HEK293 (cell line): ENCODE measurements at regions not wholly inside any gene's neighbourhood (a gene's known extent, or its start where the extent isn't known, plus 50 kb on each side); places are given as distances from the start of the nearest gene placed in this dataset.

ENCODE experiments used
- CTCF ChIA-PET: fragments of 350-600 bp; formaldehyde crosslinking; extraction: SDS; loops from one replicate; lab custom pipeline; 2021; ENCODE audit warnings: antibody characterized with exemption; lab: Yijun Ruan, JAX
- POLR2A ChIA-PET: fragments of 300-600 bp; formaldehyde crosslinking; extraction: SDS; loops from one replicate; lab custom pipeline; 2020; ENCODE audit warnings: antibody characterized with exemption, inconsistent platforms; lab: Yijun Ruan, JAX
- H3K27ac ChIP-seq: fragments of 200-500 bp; sonication (Bioruptor generic); 2 replicates; pipeline ENCODE4 v1.5.1; 2014; ENCODE audit warnings: low read depth, low read length, control low read depth, inconsistent platforms; ENCODE audit errors: extremely low read depth
- H3K36me3 ChIP-seq, 2 experiments: fragments of 200-500 bp in 1 of 2; sonication (Bioruptor generic) in 1 of 2; 1 replicate in 1 of 2; 2 replicates in 1 of 2; pipeline ENCODE4 v1.5.1; 2014 to 2017; ENCODE audit warnings: inconsistent platforms in 2 of 2, low read length in 2 of 2; ENCODE audit not compliant: control insufficient read depth in 2 of 2, insufficient read depth in 1 of 2
- H3K4me1 ChIP-seq: fragments of 200-500 bp; sonication (Bioruptor generic); 2 replicates; pipeline ENCODE4 v1.5.1; 2014; ENCODE audit warnings: mild to moderate bottlenecking, low read length, inconsistent platforms; ENCODE audit not compliant: control insufficient read depth, insufficient read depth
- H3K4me3 ChIP-seq: 2 replicates; pipeline ENCODE4 v1.5.1; 2011; ENCODE audit warnings: low read depth, mild to moderate bottlenecking, control low read depth, low read length, moderate library complexity
- H3K9me3 ChIP-seq: fragments of 200-500 bp; sonication (Bioruptor generic); 2 replicates; pipeline ENCODE4 v1.5.1; 2014; ENCODE audit warnings: low read depth, low read length, inconsistent platforms; ENCODE audit not compliant: control insufficient read depth, insufficient read depth
- KLF16 ChIP-seq: fragments of 450-650 bp; formaldehyde crosslinking; IDR thresholded peaks from 2 replicates; pipeline ENCODE4 v1.5.1; 2017; ENCODE audit warnings: missing biosample characterization, missing genetic modification characterization
- MZF1 ChIP-seq: fragments of 450-650 bp; formaldehyde crosslinking; IDR thresholded peaks from 2 replicates; pipeline ENCODE4 v1.5.1; 2017; ENCODE audit warnings: missing biosample characterization, missing genetic modification characterization, borderline replicate concordance
- ZBTB1 ChIP-seq: fragments of 450-650 bp; formaldehyde crosslinking; IDR thresholded peaks from 2 replicates; pipeline ENCODE4 v1.5.1; 2016; ENCODE audit warnings: missing biosample characterization, missing genetic modification characterization
- ZFHX2 ChIP-seq: fragments of 450-650 bp; formaldehyde crosslinking; conservative IDR thresholded peaks from 2 replicates; pipeline ENCODE4 v1.5.1; 2016; ENCODE audit warnings: missing biosample characterization, missing genetic modification characterization
- ZFP41 ChIP-seq: fragments of 450-650 bp; formaldehyde crosslinking; IDR thresholded peaks from 2 replicates; pipeline ENCODE4 v1.5.1; 2016; ENCODE audit warnings: missing biosample characterization, missing genetic modification characterization, borderline replicate concordance
- ZFP69B ChIP-seq: fragments of 450-650 bp; formaldehyde crosslinking; IDR thresholded peaks from 2 replicates; pipeline ENCODE4 v1.5.1; 2016; ENCODE audit warnings: missing biosample characterization, missing genetic modification characterization
- ZNF169 ChIP-seq: fragments of 450-650 bp; formaldehyde crosslinking; IDR thresholded peaks from 2 replicates; pipeline ENCODE4 v1.5.1; 2016; ENCODE audit warnings: missing biosample characterization, missing genetic modification characterization
- ZNF266 ChIP-seq: fragments of 450-650 bp; formaldehyde crosslinking; IDR thresholded peaks from 2 replicates; pipeline ENCODE4 v1.5.1; 2016; ENCODE audit warnings: missing biosample characterization, missing genetic modification characterization, low read depth
- ZNF529 ChIP-seq: fragments of 450-650 bp; formaldehyde crosslinking; IDR thresholded peaks from 2 replicates; pipeline ENCODE4 v1.5.1; 2017; ENCODE audit warnings: missing genetic modification characterization, missing biosample characterization; ENCODE audit not compliant: insufficient replicate concordance
- ZNF555 ChIP-seq: fragments of 450-650 bp; formaldehyde crosslinking; conservative IDR thresholded peaks from 2 replicates; pipeline ENCODE4 v1.5.1; 2017; ENCODE audit warnings: missing biosample characterization, mild to moderate bottlenecking, missing genetic modification characterization, inconsistent platforms
- ZNF585B ChIP-seq: fragments of 450-650 bp; formaldehyde crosslinking; IDR thresholded peaks from 2 replicates; pipeline ENCODE4 v1.5.1; 2016; ENCODE audit warnings: missing biosample characterization, missing genetic modification characterization
- ZNF623 ChIP-seq: fragments of 450-650 bp; formaldehyde crosslinking; IDR thresholded peaks from 2 replicates; pipeline ENCODE4 v1.5.1; 2016; ENCODE audit warnings: missing biosample characterization, missing genetic modification characterization
- ZNF624 ChIP-seq: fragments of 450-650 bp; formaldehyde crosslinking; IDR thresholded peaks from 2 replicates; pipeline ENCODE4 v1.5.1; 2017; ENCODE audit warnings: missing biosample characterization, missing genetic modification characterization
- TF ChIP-seq, protein P1 (sequence below): fragments of 450-650 bp; formaldehyde crosslinking; IDR thresholded peaks from 2 replicates; pipeline ENCODE4 v1.5.0; 2017; ENCODE audit warnings: missing biosample characterization, missing genetic modification characterization, borderline replicate concordance
- TF ChIP-seq, protein P2 (sequence below): fragments of 450-650 bp; formaldehyde crosslinking; IDR thresholded peaks from 2 replicates; pipeline ENCODE4 v1.5.1; 2017; ENCODE audit warnings: missing biosample characterization, missing genetic modification characterization
- TF ChIP-seq, protein P3 (sequence below): fragments of 450-650 bp; formaldehyde crosslinking; IDR thresholded peaks from 2 replicates; pipeline ENCODE4 v1.5.1; 2016; ENCODE audit warnings: missing biosample characterization, missing genetic modification characterization
- TF ChIP-seq, protein P4 (sequence below): fragments of 450-650 bp; formaldehyde crosslinking; IDR thresholded peaks from 2 replicates; pipeline ENCODE4 v1.5.1; 2016; ENCODE audit warnings: missing biosample characterization, missing genetic modification characterization
- TF ChIP-seq, protein P5 (sequence below): fragments of 450-650 bp; formaldehyde crosslinking; IDR thresholded peaks from 2 replicates; pipeline ENCODE4 v1.5.1; 2017; ENCODE audit warnings: missing biosample characterization, mild to moderate bottlenecking, missing genetic modification characterization, moderate library complexity

DNA sequence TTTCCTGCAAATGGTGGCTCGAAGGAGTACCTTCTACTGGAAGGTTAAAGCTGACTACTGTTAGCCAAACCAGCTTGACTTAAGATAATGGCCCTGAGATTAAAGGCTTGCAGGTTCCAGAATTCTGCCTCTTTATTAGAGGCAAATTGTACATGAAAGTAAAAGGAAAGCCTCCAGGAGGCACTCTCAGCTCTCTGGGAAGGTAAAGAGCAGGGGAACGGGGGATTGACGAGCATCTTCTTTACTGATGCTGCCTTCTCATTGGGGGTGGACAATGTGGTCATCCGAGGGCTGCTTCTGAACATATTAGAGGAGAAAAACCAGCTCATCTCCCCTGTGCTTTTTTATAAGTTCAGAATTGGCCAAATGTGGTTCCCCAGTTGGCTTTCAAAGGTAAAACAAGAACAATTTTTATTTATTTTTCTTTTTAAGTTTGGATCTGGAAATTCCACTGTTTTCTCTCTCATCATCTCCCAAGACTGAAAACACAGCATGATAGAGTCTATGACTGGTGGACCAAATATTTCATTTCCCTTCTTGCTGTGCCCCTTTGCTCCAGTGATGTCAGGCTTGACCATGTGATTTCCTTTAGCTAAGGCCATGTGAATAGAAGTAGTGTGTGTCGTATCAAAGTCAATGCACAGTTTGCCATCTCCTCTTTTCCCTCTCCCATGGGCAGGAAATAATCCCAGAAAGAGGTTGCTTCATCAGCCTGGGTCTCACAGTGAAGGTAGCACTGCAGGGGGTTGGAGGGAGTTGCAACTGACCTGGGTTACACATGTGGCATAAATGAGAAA lies 292.7 kb downstream of the PRDM2 start (continued):
- TF ChIP-seq, protein P1, sequence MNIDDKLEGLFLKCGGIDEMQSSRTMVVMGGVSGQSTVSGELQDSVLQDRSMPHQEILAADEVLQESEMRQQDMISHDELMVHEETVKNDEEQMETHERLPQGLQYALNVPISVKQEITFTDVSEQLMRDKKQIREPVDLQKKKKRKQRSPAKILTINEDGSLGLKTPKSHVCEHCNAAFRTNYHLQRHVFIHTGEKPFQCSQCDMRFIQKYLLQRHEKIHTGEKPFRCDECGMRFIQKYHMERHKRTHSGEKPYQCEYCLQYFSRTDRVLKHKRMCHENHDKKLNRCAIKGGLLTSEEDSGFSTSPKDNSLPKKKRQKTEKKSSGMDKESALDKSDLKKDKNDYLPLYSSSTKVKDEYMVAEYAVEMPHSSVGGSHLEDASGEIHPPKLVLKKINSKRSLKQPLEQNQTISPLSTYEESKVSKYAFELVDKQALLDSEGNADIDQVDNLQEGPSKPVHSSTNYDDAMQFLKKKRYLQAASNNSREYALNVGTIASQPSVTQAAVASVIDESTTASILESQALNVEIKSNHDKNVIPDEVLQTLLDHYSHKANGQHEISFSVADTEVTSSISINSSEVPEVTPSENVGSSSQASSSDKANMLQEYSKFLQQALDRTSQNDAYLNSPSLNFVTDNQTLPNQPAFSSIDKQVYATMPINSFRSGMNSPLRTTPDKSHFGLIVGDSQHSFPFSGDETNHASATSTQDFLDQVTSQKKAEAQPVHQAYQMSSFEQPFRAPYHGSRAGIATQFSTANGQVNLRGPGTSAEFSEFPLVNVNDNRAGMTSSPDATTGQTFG (tag by site-specific recombination), result no peak
- no peak for TF ChIP-seq ZNF585B (tag by site-specific recombination)

DNA sequence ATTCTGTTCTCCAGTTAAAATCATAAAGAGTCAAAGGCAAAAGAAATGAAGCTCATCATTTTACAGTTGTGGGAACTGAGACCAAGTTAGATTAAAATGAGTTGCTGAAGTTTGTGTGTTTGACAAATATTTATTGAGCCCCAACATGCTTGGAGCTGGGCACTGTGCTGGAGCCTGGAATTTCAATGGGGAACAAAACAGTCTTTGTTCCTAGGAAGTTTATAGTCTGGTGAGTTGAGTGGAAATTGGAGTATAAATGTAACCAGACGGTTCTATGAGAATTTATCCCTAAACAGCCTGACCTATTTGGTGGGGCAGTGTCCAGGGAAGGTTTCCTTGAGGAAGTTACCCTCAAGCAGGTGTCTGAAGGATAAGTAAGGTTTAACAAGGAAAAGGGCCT lies 294.4 kb downstream of the PRDM2 start:
- TF ChIP-seq ZNF169 (tag by site-specific recombination), result no peak
- TF ChIP-seq ZFHX2 (tag by site-specific recombination), result no peak
- TF ChIP-seq KLF16, result no peak
- TF ChIP-seq, protein P2, sequence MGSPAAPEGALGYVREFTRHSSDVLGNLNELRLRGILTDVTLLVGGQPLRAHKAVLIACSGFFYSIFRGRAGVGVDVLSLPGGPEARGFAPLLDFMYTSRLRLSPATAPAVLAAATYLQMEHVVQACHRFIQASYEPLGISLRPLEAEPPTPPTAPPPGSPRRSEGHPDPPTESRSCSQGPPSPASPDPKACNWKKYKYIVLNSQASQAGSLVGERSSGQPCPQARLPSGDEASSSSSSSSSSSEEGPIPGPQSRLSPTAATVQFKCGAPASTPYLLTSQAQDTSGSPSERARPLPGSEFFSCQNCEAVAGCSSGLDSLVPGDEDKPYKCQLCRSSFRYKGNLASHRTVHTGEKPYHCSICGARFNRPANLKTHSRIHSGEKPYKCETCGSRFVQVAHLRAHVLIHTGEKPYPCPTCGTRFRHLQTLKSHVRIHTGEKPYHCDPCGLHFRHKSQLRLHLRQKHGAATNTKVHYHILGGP (tag by site-specific recombination), result no peak
- TF ChIP-seq MZF1 (tag by site-specific recombination), result no peak
- TF ChIP-seq ZNF624 (tag by site-specific recombination), result no peak
- no peak for TF ChIP-seq ZFP41
- TF ChIP-seq ZNF555 (tag by site-specific recombination), result no peak
- TF ChIP-seq, protein P3, sequence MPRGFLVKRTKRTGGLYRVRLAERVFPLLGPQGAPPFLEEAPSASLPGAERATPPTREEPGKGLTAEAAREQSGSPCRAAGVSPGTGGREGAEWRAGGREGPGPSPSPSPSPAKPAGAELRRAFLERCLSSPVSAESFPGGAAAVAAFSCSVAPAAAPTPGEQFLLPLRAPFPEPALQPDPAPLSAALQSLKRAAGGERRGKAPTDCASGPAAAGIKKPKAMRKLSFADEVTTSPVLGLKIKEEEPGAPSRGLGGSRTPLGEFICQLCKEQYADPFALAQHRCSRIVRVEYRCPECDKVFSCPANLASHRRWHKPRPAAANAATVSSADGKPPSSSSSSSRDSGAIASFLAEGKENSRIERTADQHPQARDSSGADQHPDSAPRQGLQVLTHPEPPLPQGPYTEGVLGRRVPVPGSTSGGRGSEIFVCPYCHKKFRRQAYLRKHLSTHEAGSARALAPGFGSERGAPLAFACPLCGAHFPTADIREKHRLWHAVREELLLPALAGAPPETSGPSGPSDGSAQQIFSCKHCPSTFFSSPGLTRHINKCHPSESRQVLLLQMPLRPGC (tag by site-specific recombination), result no peak
- TF ChIP-seq ZNF266 (tag by site-specific recombination), result no peak
- no peak for TF ChIP-seq ZNF623 (tag by site-specific recombination)
- TF ChIP-seq ZNF529 (tag by site-specific recombination), result no peak
- TF ChIP-seq, protein P4, sequence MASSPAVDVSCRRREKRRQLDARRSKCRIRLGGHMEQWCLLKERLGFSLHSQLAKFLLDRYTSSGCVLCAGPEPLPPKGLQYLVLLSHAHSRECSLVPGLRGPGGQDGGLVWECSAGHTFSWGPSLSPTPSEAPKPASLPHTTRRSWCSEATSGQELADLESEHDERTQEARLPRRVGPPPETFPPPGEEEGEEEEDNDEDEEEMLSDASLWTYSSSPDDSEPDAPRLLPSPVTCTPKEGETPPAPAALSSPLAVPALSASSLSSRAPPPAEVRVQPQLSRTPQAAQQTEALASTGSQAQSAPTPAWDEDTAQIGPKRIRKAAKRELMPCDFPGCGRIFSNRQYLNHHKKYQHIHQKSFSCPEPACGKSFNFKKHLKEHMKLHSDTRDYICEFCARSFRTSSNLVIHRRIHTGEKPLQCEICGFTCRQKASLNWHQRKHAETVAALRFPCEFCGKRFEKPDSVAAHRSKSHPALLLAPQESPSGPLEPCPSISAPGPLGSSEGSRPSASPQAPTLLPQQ (tag by site-specific recombination), result no peak
- no peak for TF ChIP-seq ZBTB1 (tag by site-specific recombination)
- TF ChIP-seq, protein P5, sequence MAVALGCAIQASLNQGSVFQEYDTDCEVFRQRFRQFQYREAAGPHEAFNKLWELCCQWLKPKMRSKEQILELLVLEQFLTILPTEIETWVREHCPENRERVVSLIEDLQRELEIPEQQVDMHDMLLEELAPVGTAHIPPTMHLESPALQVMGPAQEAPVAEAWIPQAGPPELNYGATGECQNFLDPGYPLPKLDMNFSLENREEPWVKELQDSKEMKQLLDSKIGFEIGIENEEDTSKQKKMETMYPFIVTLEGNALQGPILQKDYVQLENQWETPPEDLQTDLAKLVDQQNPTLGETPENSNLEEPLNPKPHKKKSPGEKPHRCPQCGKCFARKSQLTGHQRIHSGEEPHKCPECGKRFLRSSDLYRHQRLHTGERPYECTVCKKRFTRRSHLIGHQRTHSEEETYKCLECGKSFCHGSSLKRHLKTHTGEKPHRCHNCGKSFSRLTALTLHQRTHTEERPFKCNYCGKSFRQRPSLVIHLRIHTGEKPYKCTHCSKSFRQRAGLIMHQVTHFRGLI (tag by site-specific recombination), result no peak
- no peak for TF ChIP-seq ZFP69B (tag by site-specific recombination)
- Histone ChIP-seq H3K4me3 (no peak overlapping the region), H3K4me1 (no peaks in the 10 kb centered on the region), H3K27ac (no peak overlapping the region), H3K36me3 (no peaks in the 10 kb centered on the region), H3K9me3 (no peaks in the 10 kb centered on the region)
- CTCF ChIA-PET, result no interaction called here
- POLR2A ChIA-PET, result no interaction called here
